HG02840 (cell line): ENCODE measurements at regions not wholly inside any gene's neighbourhood (a gene's known extent, or its start where the extent isn't known, plus 50 kb on each side); places are given as distances from the start of the nearest gene placed in this dataset.
"Not testable (repeated sequence)": the region's sequence is repeated elsewhere in the genome, so short reads cannot be mapped to it uniquely, and the experiment has no call there.

ENCODE experiments used
- ATAC-seq: cut with Tn5 transposase; IDR thresholded peaks from one replicate; pipeline ENCODE4 v1.9.1; 2021; ENCODE audit warnings: mild to moderate bottlenecking, moderate library complexity, moderate number of reproducible peaks; ENCODE audit not compliant: unreplicated experiment, low FRiP score

GRCh38 chr1:166384948-166385347 lies 218.1 kb upstream of the FAM78B start:
- no peak for ATAC-seq

DNA sequence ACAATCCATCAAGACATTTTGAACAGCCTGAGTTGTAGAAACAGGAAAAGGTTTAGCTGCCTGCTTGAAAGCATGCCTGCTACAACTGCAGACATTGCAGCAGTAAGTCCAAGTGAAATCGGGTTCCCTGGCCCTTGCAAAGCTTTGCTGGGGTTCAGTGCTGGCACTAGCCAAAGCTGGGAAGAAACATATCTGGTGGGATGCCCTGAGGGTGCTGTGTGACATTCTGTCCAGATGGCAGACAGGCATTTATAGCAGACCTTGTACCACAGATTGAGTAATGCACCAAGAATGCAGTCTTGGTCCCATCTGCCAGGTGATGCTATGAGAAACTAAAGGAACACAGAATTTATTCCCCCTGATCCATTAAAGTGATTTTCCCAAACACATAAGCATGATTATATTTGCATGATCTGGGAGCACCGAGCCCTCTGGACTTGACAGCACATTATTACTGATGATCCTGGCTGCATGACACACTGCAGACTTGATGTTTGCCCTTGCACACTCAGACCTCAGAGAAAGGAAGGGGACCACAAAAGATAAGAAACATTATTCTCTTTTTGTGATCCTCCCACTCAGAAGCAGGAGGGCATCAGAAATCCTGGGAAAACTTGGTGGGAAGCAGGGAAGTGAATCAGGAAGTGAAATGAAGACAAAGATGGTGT lies 223.7 kb upstream of the FAM78B start:
- ATAC-seq = no peak

DNA sequence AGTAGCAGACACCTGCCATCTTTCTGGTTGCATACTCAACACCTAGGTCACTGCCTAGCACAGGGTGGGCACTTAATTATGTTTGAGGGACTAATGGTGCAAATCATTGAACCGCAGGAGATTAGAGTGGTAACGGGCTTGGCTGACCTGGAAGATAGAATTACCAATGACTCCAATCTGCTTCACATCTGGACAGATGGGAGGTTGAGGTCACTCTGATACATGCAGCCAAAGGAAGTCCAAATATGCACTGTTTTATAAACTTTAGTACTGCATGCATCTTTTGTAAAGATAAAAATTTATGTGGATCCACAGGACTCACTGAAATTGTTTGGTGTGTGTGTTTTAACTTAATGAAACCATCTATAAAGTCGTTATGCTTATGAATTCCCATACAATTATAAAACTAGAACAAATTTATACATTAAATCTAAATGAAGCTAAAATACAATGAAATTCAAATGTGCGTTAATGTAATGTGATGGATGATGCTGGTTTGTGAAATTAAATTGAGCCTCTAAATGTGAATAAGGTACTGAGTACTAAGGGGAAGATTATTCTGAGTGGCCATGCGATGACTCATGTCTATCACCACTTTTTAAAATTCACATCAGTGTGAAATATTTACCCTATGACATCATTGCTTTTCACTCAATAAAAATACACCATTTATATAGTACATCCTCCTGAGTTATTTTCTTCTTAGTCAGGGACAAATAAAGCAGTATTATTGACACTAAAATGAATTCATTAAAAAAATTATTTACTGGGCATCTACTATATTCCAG lies 224.7 kb upstream of the FAM78B start:
- no peak for ATAC-seq

GRCh38 chr1:166395729-166396128 lies 228.9 kb upstream of the FAM78B start:
- no peak for ATAC-seq

DNA sequence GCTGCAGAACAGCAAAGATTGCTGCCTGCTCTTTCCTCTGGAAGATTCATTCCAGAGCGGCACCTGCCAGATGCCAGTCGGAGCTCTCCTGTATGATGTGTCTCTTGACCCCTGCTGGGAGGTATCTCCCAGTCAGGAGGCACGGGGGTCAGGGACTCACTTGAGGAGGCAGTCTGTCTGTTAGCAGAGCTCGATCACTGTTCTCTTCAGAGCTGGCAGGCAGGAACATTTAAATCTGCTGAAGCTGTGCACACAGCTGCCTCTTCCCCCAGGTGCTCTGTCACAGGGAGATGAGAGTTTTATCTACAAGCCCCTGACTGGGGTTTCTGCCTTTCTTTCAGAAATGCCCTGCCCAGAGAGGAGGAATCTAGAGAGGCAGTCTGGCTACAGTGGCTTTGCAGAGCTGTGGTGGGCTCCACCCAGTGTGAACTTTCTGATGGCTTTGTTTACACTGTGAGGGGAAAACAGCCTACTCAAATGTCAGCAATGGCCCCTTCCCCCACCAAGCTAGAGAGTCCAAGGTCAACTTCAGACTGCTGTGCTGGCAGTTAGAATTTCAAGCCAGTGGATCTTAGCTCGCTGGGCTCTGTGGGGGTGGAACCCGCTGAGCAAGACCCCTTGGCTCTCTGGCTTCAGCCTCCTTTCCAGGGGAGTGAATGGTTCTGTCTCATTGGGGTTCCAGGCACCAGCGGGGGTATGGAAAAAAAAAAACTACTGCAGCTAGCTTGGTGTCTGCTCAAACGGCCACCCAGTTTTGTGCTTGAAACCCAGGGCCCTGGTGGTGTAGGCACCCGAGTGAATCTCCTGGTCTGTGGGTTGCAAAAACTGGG lies 242.7 kb upstream of the FAM78B start:
- not testable (repeated sequence) for ATAC-seq

GRCh38 chr1:166410083-166410385 lies 243.2 kb upstream of the FAM78B start:
- ATAC-seq = no peak

GRCh38 chr1:166416831-166417230 lies 250.0 kb upstream of the FAM78B start:
- not testable (repeated sequence) for ATAC-seq

GRCh38 chr1:166418344-166418933 lies 251.6 kb upstream of the FAM78B start:
- no peak for ATAC-seq

- not testable (repeated sequence) for ATAC-seq
Observed at GRCh38 chr1:166422586-166422985, 255.8 kb upstream of the FAM78B start.

GRCh38 chr1:166432655-166433054 lies 265.9 kb upstream of the FAM78B start:
- ATAC-seq = no peak

- ATAC-seq = not testable (repeated sequence)
Observed at GRCh38 chr1:166433404-166434304, 266.9 kb upstream of the FAM78B start.

DNA sequence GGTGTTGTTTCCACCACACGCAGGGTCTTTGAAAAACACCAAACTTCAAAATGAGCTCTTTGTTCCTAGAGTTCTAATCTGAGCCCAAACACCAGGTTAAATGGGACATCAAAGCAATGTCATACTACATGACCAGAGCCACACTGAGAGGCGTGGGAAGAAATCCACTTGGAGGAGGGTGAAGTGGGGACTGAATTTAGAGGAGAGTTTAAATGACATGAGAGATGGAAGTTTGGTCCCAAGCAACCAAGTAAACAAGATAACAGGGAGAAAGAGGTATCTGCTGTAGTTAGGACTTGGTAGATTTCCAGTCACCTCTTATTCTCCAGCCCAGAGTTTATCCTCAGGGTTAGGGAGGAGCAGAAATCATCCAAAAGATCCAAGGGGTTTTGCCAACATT lies 290.9 kb upstream of the FAM78B start:
- no peak for ATAC-seq

DNA sequence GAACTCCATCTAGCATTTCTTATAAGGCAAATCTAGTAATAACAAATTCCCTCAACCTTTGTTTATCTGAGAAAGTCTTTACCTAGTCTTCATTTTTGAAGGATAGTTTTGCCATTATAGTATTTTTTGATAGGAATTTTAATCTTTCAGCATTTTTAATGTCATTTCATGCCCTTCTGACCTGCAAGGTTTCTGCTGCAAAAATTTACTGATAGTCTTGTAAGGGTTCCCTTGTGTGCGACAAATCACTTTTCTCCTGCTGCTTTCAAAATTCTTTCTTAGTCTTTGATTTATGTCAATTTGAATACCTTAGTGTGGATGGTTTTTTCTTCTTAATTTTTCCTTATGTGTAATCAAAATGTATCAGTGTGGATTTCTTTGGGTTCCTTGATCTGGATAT lies 297.5 kb upstream of the FAM78B start:
- no peak for ATAC-seq

DNA sequence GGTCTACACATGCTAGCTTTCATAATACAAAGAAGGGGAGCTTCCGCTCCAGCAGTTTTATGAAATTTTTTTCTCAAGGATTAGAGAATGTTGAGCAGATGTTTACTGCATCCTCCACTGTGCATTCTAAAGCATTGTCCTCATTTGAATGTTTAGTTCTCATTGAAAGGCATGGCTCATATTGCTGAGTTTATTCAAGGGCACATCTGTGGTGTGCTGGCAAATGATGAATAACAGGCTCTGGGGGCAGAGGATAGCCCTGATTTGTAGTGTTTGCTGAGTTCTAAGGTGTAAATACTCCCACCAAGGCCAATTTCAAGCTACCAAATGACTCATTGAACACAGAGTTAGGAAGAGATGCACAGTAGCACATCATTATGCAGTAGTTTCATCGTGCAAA lies 303.2 kb upstream of the FAM78B start:
- ATAC-seq = no peak

GRCh38 chr1:166470441-166470840 lies 303.6 kb upstream of the FAM78B start:
- no peak for ATAC-seq

DNA sequence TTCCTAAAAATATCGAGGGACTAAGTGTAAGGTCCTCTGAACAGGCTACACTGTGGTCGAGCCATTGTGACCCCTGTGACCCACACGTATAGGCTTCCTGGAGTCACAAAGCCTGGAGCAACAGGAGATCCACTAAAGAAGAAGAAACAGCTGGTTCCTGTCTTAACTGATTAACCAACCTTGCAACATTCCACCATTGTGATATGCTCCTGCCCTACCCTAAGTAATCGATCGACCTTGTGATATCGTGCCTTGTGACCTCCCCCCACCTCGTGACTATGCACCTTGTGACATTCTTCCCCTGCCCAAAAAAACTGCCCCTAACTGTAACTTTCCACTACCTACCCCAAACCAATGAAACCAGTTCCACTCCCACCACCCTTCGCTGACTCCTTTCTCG lies 304.6 kb upstream of the FAM78B start:
- ATAC-seq = no peak

GRCh38 chr1:166479052-166479631 lies 312.3 kb upstream of the FAM78B start:
- ATAC-seq = no peak

DNA sequence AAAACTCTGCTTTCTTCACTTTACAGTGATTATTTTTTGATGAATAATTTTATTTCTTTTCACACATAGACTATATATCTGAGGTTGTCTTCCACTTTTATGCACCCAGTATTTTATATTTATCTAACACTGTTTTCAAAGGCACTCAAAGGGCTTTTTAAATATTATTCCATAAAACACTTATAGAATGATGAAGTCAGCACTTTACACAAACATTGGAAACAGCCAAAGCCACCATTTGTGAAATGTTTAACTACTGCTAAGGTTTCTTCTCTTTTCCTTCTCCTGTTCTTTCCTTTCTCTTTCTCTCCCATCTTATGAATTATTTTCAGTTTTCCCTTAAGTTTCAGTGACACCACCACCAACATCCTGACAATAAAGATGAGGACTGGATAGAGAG lies 317.7 kb upstream of the FAM78B start:
- no peak for ATAC-seq

DNA sequence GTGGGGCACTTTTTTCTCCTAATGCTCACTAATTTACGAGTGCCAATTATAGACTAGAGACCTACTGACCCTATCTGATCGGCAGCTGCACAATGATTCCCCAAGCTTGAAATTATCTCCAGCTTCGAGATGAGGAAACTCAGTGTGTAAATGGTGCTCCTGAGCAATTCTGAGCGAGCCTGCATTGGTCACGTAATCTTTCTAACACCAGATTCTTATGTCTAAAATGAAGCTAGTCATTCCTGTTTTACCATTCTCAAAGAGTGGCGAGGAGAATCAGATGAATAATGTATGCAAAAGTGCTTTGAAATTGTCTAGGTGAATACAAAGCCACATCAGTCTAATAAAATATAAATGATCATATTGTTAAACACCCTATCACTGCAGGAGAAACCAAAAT lies 318.1 kb upstream of the FAM78B start:
- ATAC-seq = no peak

DNA sequence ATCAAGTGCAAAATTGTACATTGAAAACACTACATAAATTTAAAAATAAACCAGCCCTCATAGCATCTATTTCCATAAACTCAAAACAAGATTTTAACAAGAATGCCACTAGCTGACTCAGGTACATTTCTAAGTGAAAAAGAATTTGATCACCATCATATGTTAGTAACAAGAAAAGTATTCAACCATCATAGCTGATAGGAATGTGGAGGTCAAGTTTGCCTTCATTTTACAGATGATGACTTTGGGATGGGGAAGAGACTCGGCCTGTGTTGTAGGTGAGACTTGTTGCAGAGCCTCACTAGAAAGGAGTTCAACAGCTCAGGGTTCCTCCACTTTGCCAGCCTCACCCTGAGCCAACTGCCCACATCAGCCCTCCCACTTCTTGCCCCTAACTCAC lies 318.8 kb upstream of the FAM78B start:
- ATAC-seq = no peak
